Colonic mucosa (tissue), 4 donors: ENCODE measurements at regions not wholly inside any gene's neighbourhood (a gene's known extent, or its start where the extent isn't known, plus 50 kb on each side); places are given as distances from the start of the nearest gene placed in this dataset.

ENCODE experiments used
- DNase-seq: peaks from one replicate; pipeline ENCODE4 v3.0.0-alpha.2; 2020
- H3K27ac ChIP-seq: fragments of 200-600 bp; one replicate; pipeline ENCODE4 v1.8.0; 2021
- H3K27me3 ChIP-seq: fragments of 200-600 bp; one replicate; pipeline ENCODE4 v1.8.0; 2021
- H3K36me3 ChIP-seq: fragments of 200-600 bp; one replicate; pipeline ENCODE4 v1.8.0; 2021
- H3K4me1 ChIP-seq: fragments of 200-600 bp; one replicate; pipeline ENCODE4 v1.8.0; 2021; ENCODE audit warnings: mild to moderate bottlenecking
- H3K4me3 ChIP-seq: fragments of 200-600 bp; one replicate; pipeline ENCODE4 v1.8.0; 2021
- H3K9ac ChIP-seq, 2 donors: one replicate each; pipeline ENCODE4 v1.7.0; 2013; ENCODE audit warnings: control low read depth in 2 of 2, low read depth in 2 of 2, low read length in 2 of 2
- H3K9me3 ChIP-seq: fragments of 200-600 bp; one replicate; pipeline ENCODE4 v1.8.0; 2021
- CTCF ChIP-seq: fragments of 200-600 bp; IDR thresholded peaks from one replicate; pipeline ENCODE4 v1.8.0; 2022; ENCODE audit warnings: antibody characterized with exemption, mild to moderate bottlenecking
- intact Hi-C: fragments of 100-400 bp; cut with DNase I; formaldehyde crosslinking; loops from one replicate; pipeline ENCODE4 v1.14.1; 2022
- donor health status: healthy.
- donor health status: DM: no; HTN: no; CAD: no.
- donor health status: DM: no; HTN: no; CAD: no.

GRCh38 chr21:28358170-28358569 is 634.5 kb downstream of the LTN1 start:
- Histone ChIP-seq H3K36me3 (no peaks in the 10 kb centered on the region), H3K4me1 (no peaks in the 10 kb centered on the region), H3K9ac (no peak overlapping the region), H3K4me3 (no peak overlapping the region), H3K9me3 (no peaks in the 10 kb centered on the region), H3K27ac (no peak overlapping the region), H3K27me3 (no peaks in the 10 kb centered on the region)
- intact Hi-C loops: no loop called here
- DNase-seq: no peak
- no peak for TF ChIP-seq CTCF

GRCh38 chr21:28357743-28358142 is 634.9 kb downstream of the LTN1 start:
- no peak for DNase-seq
- Histone ChIP-seq H3K9me3 (no peaks in the 10 kb centered on the region), H3K27ac (no peak overlapping the region), H3K4me1 (no peaks in the 10 kb centered on the region), H3K27me3 (no peaks in the 10 kb centered on the region), H3K36me3 (no peaks in the 10 kb centered on the region), H3K4me3 (no peak overlapping the region), H3K9ac (no peak overlapping the region)
- no peak for TF ChIP-seq CTCF
- intact Hi-C loops: no loop called here

- Histone ChIP-seq H3K27ac (no peak overlapping the region), H3K9me3 (no peaks in the 10 kb centered on the region), H3K4me1 (no peaks in the 10 kb centered on the region), H3K36me3 (no peaks in the 10 kb centered on the region), H3K27me3 (no peaks in the 10 kb centered on the region), H3K9ac (no peak overlapping the region), H3K4me3 (no peak overlapping the region)
- TF ChIP-seq CTCF: no peak
- intact Hi-C loops: no loop called here
- no peak for DNase-seq
Measured at GRCh38 chr21:28356422-28356821, 636.3 kb downstream of the LTN1 start.

- Histone ChIP-seq H3K9ac (no peak overlapping the region), H3K36me3 (no peaks in the 10 kb centered on the region), H3K27me3 (no peaks in the 10 kb centered on the region), H3K9me3 (no peaks in the 10 kb centered on the region), H3K27ac (no peak overlapping the region), H3K4me3 (no peak overlapping the region), H3K4me1 (no peaks in the 10 kb centered on the region)
- DNase-seq: no peak
- TF ChIP-seq CTCF: no peak
- intact Hi-C loops: no loop called here
Measured at GRCh38 chr21:28345934-28346333, 646.7 kb downstream of the LTN1 start.

GRCh38 chr21:28344985-28345384 is 647.7 kb downstream of the LTN1 start:
- H3K9ac ChIP-seq: no peak overlapping the region
- H3K4me3 ChIP-seq: no peak overlapping the region
- H3K27ac ChIP-seq: no peak overlapping the region
- H3K27me3 ChIP-seq: no peaks in the 10 kb centered on the region
- DNase-seq: no peak
- H3K36me3 ChIP-seq: no peaks in the 10 kb centered on the region
- TF ChIP-seq CTCF: no peak
- H3K9me3 ChIP-seq: no peaks in the 10 kb centered on the region
- no peaks in the 10 kb centered on the region for H3K4me1 ChIP-seq
- intact Hi-C loops: no loop called here

- intact Hi-C loops: no loop called here
- H3K9me3 ChIP-seq: no peaks in the 10 kb centered on the region
- H3K27me3 ChIP-seq: no peaks in the 10 kb centered on the region
- H3K4me3 ChIP-seq: no peak overlapping the region
- no peak overlapping the region for H3K9ac ChIP-seq
- H3K27ac ChIP-seq: no peak overlapping the region
- TF ChIP-seq CTCF: no peak
- no peaks in the 10 kb centered on the region for H3K4me1 ChIP-seq
- DNase-seq: no peak
- no peaks in the 10 kb centered on the region for H3K36me3 ChIP-seq
Measured at GRCh38 chr21:28342212-28342810, 650.4 kb downstream of the LTN1 start.
